ENCODE measurements at regions not wholly inside any gene's neighbourhood (a gene's known extent, or its start where the extent isn't known, plus 50 kb on each side); places are given as distances from the start of the nearest gene placed in this dataset.
A peak's percentile ranks its signal among the peaks of the same experiment; 100 is the strongest.

GRCh38 chr20:33929917-33930316, 63.8 kb upstream of the RALY start:
- ChIA-PET POLR2A (no interaction called here), CTCF (ENCODE audit: low intra/inter-chr PET ratio, low total read pairs) (interaction anchor here (8.2 kb wide), 1 partner anchor 140 kb away, joined by 100 read pairs; no protein-coding TSS in a partner anchor)
- ATAC-seq (peak; percentile 18; the same call in 1 of the 3 replicates), DNase-seq (ENCODE audit: low spot score) (no peak), FAIRE-seq (no peak)
- H3K9me3 ChIP-seq (ENCODE audit: low read length): no peaks in the 10 kb centered on the region
- WGBS (ENCODE audit: low lambda C conversion rate): 13% methylated on average over 6 of the region's 6 CpGs
- intact Hi-C loops (cut with micrococcal nuclease; ENCODE audit: unreplicated experiment) (no loop called here), in situ Hi-C loops (cut with HindIII; ENCODE audit: extremely low pct_ligation_motif_present, low pct_unique_long_range_greater_than_20kb) (loop anchor here (5.0 kb wide), 1 partner anchor 137 kb away; no protein-coding TSS in a partner anchor)
- no TSS peak for BruUV-seq (replicated peaks)
- H3K27ac ChIP-seq (ENCODE audit: extremely low read length, insufficient read depth, low read length): no peak overlapping the region
- no peak overlapping the region for H3K4me2 ChIP-seq (ENCODE audit: low read depth, low read length)
- TF ChIP-seq ESRRA (CRISPR knock-in tag; IDR thresholded peaks at IDR 0.05; ENCODE audit: low read depth) (0 out of 2 replicates have a peak, but pooled peaks have one; percentile 44), EED (CRISPR knock-in tag; IDR thresholded peaks at IDR 0.05) (no peak), ZNF768 (CRISPR knock-in tag; IDR thresholded peaks at IDR 0.05) (no peak), ISL2 (CRISPR knock-in tag; IDR thresholded peaks at IDR 0.05) (no peak), ZNF143 (CRISPR knock-in tag; IDR thresholded peaks at IDR 0.05) (no peak), ZNF280D (CRISPR knock-in tag; IDR thresholded peaks at IDR 0.05) (no peak), THAP11 (CRISPR knock-in tag; IDR thresholded peaks at IDR 0.05) (no peak), ZNF432 (CRISPR knock-in tag; IDR thresholded peaks at IDR 0.05; ENCODE audit: borderline replicate concordance) (no peak), ZNF451 (CRISPR knock-in tag; IDR thresholded peaks at IDR 0.05) (no peak), SNRNP70 (IDR thresholded peaks at IDR 0.05; ENCODE audit: low read depth, low read length) (no peak), RARA (CRISPR knock-in tag; IDR thresholded peaks at IDR 0.05) (peak; percentile 55), ZNF766 (CRISPR knock-in tag; IDR thresholded peaks at IDR 0.05; ENCODE audit: borderline replicate concordance) (no peak), TMF1 (CRISPR knock-in tag; IDR thresholded peaks at IDR 0.05; ENCODE audit: low read depth) (no peak), ZNF562 (CRISPR knock-in tag; IDR thresholded peaks at IDR 0.05; ENCODE audit: borderline replicate concordance) (no peak)
- H4K20me1 ChIP-seq (ENCODE audit: insufficient read depth, low read length): no peaks in the 10 kb centered on the region
- H2AFZ ChIP-seq (ENCODE audit: low read length): no peak overlapping the region
- H3K4me1 ChIP-seq (ENCODE audit: insufficient read depth, low read length): peaks cover 21% of the 10 kb centered on the region
- no peak overlapping the region for H3K4me3 ChIP-seq (replicated peaks in 1 of 3; ENCODE audit: insufficient read depth in 1 of 3, low read depth in 2 of 3, low read length in 3 of 3)
- peaks cover 6 to 19% of the 10 kb centered on the region in 2 experiments for H3K27me3 ChIP-seq (ENCODE audit: control insufficient read depth in 1 of 2, insufficient read depth in 2 of 2, low read length in 2 of 2)
- no peaks in the 10 kb centered on the region for H3K36me3 ChIP-seq (replicated peaks in 1 of 2; ENCODE audit: control insufficient read depth in 1 of 2, insufficient read depth in 2 of 2, low read length in 2 of 2)
- H3K9ac ChIP-seq (ENCODE audit: insufficient read depth, low read depth, low read length): no peak overlapping the region
- H3K79me2 ChIP-seq (ENCODE audit: insufficient read depth, low read length): no peaks in the 10 kb centered on the region
